OCI-LY1 (cell line): ENCODE measurements at regions not wholly inside any gene's neighbourhood (a gene's known extent, or its start where the extent isn't known, plus 50 kb on each side); places are given as distances from the start of the nearest gene placed in this dataset.

ENCODE experiments used
- EZH2 ChIP-seq: fragments of 200-600 bp; sonication (generic), shearing (Covaris generic); IDR thresholded peaks from 2 replicates; pipeline ENCODE4 v1.8.0; 2017; ENCODE audit warnings: borderline replicate concordance, mixed run types, mild to moderate bottlenecking, antibody characterized with exemption, low read length, moderate library complexity, mixed read lengths
- TF ChIP-seq, protein P1 (sequence below): fragments of 200-600 bp; sonication (generic), shearing (Covaris generic); IDR thresholded peaks from 2 replicates; pipeline ENCODE4 v1.5.1; 2017; ENCODE audit warnings: mild to moderate bottlenecking, antibody characterized with exemption, low read length, moderate library complexity, mixed read lengths

DNA sequence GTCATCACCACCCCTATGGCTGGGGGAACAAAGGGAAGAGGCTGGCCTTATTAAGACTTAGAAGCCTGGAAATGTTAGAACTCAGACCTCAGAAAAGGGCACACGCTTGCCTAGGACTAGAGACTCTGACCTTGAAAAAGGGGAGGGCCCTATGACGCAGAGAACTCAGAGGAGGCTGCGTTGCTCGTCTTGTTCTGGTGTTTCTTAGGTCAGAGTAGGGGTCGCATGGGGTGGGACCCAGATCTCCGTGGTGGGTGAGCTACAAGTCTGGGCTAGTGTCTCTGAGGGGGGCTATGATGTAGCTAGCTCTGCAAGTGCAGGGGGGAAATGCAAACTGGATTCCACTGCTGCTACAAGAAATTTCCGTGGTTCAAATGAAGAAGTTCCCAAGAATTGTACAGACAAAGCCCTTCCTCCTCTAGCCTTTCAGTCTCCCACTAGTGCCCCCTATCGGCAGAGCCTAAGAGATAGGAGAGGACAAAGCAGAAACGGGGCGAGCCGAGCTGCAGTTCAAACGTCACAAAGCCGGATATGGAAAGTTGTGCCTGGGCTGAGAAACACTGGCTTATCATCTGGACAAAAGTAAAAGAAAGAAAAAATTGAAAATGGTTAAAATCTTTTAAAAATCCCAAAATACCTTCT, 392.9 kb upstream of the ROBO2 start:
- TF ChIP-seq, protein P1, sequence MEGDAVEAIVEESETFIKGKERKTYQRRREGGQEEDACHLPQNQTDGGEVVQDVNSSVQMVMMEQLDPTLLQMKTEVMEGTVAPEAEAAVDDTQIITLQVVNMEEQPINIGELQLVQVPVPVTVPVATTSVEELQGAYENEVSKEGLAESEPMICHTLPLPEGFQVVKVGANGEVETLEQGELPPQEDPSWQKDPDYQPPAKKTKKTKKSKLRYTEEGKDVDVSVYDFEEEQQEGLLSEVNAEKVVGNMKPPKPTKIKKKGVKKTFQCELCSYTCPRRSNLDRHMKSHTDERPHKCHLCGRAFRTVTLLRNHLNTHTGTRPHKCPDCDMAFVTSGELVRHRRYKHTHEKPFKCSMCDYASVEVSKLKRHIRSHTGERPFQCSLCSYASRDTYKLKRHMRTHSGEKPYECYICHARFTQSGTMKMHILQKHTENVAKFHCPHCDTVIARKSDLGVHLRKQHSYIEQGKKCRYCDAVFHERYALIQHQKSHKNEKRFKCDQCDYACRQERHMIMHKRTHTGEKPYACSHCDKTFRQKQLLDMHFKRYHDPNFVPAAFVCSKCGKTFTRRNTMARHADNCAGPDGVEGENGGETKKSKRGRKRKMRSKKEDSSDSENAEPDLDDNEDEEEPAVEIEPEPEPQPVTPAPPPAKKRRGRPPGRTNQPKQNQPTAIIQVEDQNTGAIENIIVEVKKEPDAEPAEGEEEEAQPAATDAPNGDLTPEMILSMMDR, result peak; percentile 42; the same call in 1 of the 2 replicates
- TF ChIP-seq EZH2, result no peak
